ENCODE measurements at regions not wholly inside any gene's neighbourhood (a gene's known extent, or its start where the extent isn't known, plus 50 kb on each side); places are given as distances from the start of the nearest gene placed in this dataset.

GRCh38 chr11:110991661-110992355 is 253.7 kb upstream of the POU2AF2 start:
- TF ChIP-seq, protein P1, sequence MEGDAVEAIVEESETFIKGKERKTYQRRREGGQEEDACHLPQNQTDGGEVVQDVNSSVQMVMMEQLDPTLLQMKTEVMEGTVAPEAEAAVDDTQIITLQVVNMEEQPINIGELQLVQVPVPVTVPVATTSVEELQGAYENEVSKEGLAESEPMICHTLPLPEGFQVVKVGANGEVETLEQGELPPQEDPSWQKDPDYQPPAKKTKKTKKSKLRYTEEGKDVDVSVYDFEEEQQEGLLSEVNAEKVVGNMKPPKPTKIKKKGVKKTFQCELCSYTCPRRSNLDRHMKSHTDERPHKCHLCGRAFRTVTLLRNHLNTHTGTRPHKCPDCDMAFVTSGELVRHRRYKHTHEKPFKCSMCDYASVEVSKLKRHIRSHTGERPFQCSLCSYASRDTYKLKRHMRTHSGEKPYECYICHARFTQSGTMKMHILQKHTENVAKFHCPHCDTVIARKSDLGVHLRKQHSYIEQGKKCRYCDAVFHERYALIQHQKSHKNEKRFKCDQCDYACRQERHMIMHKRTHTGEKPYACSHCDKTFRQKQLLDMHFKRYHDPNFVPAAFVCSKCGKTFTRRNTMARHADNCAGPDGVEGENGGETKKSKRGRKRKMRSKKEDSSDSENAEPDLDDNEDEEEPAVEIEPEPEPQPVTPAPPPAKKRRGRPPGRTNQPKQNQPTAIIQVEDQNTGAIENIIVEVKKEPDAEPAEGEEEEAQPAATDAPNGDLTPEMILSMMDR (IDR thresholded peaks at IDR 0.05): no peak
- TF ChIP-seq POLR2A (IDR thresholded peaks at IDR 0.05): no peak
- H3K4me1 ChIP-seq: peaks cover 6% of the 10 kb centered on the region
- intact Hi-C loops (cut with DNase I; ENCODE audit: low total_unique reads): no loop called here
- H3K36me3 ChIP-seq (ENCODE audit: low read depth, missing control alignments): no peaks in the 10 kb centered on the region
- peak; percentile 48 for DNase-seq
- no peak overlapping the region for H3K4me3 ChIP-seq
- WGBS, 2 donors: 43 to 54% methylated on average over 4 of the region's 4 CpGs
- H3K9me3 ChIP-seq: no peaks in the 10 kb centered on the region
- H3K27ac ChIP-seq: no peak overlapping the region
- H3K27me3 ChIP-seq: no peaks in the 10 kb centered on the region

GRCh38 chr11:110990311-110990710 is 255.2 kb upstream of the POU2AF2 start:
- Histone ChIP-seq H3K27me3 (no peaks in the 10 kb centered on the region), H3K36me3 (ENCODE audit: low read depth, missing control alignments) (no peaks in the 10 kb centered on the region), H3K27ac (no peak overlapping the region), H3K4me1 (peaks cover 10% of the 10 kb centered on the region), H3K4me3 (no peak overlapping the region), H3K9me3 (no peaks in the 10 kb centered on the region)
- TF ChIP-seq, protein P1 (IDR thresholded peaks at IDR 0.05): no peak
- no peak for TF ChIP-seq POLR2A (IDR thresholded peaks at IDR 0.05)
- DNase-seq: no peak
- intact Hi-C loops (cut with DNase I; ENCODE audit: low total_unique reads): no loop called here
- WGBS, 2 donors: 69 to 74% methylated on average over 3 of the region's 3 CpGs

DNA sequence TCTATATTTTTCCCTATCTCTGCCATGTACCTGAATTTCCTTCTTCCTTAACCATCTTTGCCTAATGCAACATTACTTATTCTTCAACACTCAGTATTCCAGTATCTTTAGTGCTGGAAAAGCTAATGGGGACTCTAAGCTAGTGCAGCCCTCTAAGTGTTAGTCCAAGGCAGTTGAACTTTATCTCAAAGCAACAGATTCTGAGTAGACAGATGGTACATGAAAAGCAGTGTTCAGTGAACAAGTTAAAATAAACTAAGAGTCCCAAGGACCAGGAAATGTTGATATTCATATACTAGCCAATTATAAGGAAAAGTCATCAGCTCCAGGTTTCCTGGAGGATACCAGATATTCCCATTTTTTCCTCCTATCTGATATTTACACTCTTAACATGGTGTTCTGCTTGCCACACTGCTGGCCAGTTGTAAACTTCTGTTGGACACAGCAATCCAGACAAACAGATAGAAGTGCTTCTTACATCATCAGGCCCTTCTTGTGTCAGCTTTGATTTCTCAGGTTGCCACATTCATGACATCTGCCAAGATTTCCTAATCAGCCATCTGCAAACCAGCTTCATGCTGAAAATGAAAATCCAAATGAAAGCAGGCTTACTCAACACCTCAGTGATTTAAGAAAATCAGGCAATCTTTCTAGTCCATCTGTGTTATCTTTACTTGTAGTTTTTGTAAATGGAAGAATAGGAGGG is 255.9 kb upstream of the POU2AF2 start:
- no peak for TF ChIP-seq POLR2A (IDR thresholded peaks at IDR 0.05)
- TF ChIP-seq, protein P1 (IDR thresholded peaks at IDR 0.05): no peak
- Histone ChIP-seq H3K27me3 (no peaks in the 10 kb centered on the region), H3K9me3 (no peaks in the 10 kb centered on the region), H3K4me1 (peaks cover 9% of the 10 kb centered on the region), H3K27ac (no peak overlapping the region), H3K4me3 (no peak overlapping the region), H3K36me3 (ENCODE audit: low read depth, missing control alignments) (no peaks in the 10 kb centered on the region)
- DNase-seq: no peak
- intact Hi-C loops (cut with DNase I; ENCODE audit: low total_unique reads): no loop called here

GRCh38 chr11:110988671-110989070 is 256.9 kb upstream of the POU2AF2 start:
- Histone ChIP-seq H3K4me3 (no peak overlapping the region), H3K9me3 (no peaks in the 10 kb centered on the region), H3K4me1 (peaks cover 4% of the 10 kb centered on the region), H3K36me3 (ENCODE audit: low read depth, missing control alignments) (no peaks in the 10 kb centered on the region), H3K27me3 (no peaks in the 10 kb centered on the region), H3K27ac (no peak overlapping the region)
- 72 to 80% methylated on average over 3 of the region's 3 CpGs for WGBS, 2 donors
- intact Hi-C loops (cut with DNase I; ENCODE audit: low total_unique reads): no loop called here
- no peak for TF ChIP-seq POLR2A (IDR thresholded peaks at IDR 0.05)
- TF ChIP-seq, protein P1 (IDR thresholded peaks at IDR 0.05): no peak
- no peak for DNase-seq

Data from testis (tissue), 2 donors.